ENCODE measurements at regions not wholly inside any gene's neighbourhood (a gene's known extent, or its start where the extent isn't known, plus 50 kb on each side); places are given as distances from the start of the nearest gene placed in this dataset.

- no peaks in the 10 kb centered on the region for H3K79me2 ChIP-seq (ENCODE audit: insufficient read depth, low read length)
- intact Hi-C loops (cut with micrococcal nuclease; ENCODE audit: unreplicated experiment) (no loop called here), in situ Hi-C loops (cut with HindIII; ENCODE audit: extremely low pct_ligation_motif_present, low pct_unique_long_range_greater_than_20kb) (no loop called here)
- no TSS peak for BruUV-seq (replicated peaks)
- H3K9me3 ChIP-seq (ENCODE audit: low read length): no peaks in the 10 kb centered on the region
- POLR2A ChIA-PET: no interaction called here
- CTCF ChIA-PET (ENCODE audit: low intra/inter-chr PET ratio, low total read pairs): no interaction called here
- WGBS (ENCODE audit: low lambda C conversion rate): 0% methylated on average over 6 of the region's 6 CpGs
- H2AFZ ChIP-seq (ENCODE audit: low read length): no peak overlapping the region
- FAIRE-seq (no peak), ATAC-seq (no peak), DNase-seq (ENCODE audit: low spot score) (no peak)
- no peaks in the 10 kb centered on the region; the same call in 1 of the 2 replicates for H4K20me1 ChIP-seq (ENCODE audit: insufficient read depth, low read length)
- no peak overlapping the region for H3K27ac ChIP-seq (ENCODE audit: extremely low read length, insufficient read depth, low read length)
- no peaks in the 10 kb centered on the region for H3K36me3 ChIP-seq (replicated peaks in 1 of 2; ENCODE audit: control insufficient read depth in 1 of 2, insufficient read depth in 2 of 2, low read length in 2 of 2)
- no peak overlapping the region for H3K4me3 ChIP-seq (replicated peaks in 1 of 3; ENCODE audit: insufficient read depth in 1 of 3, low read depth in 2 of 3, low read length in 3 of 3)
- H3K4me1 ChIP-seq (ENCODE audit: insufficient read depth, low read length): no peaks in the 10 kb centered on the region
- peaks cover 28 to 90% of the 10 kb centered on the region in 2 experiments for H3K27me3 ChIP-seq (ENCODE audit: control insufficient read depth in 1 of 2, insufficient read depth in 2 of 2, low read length in 2 of 2)
- H3K4me2 ChIP-seq (ENCODE audit: low read depth, low read length): no peak overlapping the region
- H3K9ac ChIP-seq (ENCODE audit: insufficient read depth, low read depth, low read length): no peak overlapping the region
- TF ChIP-seq ZNF780A (CRISPR knock-in tag; IDR thresholded peaks at IDR 0.05) (no peak), MTERF4 (CRISPR knock-in tag; IDR thresholded peaks at IDR 0.05) (no peak), SOX6 (IDR thresholded peaks at IDR 0.05) (no peak), SOX6 (CRISPR knock-in tag; IDR thresholded peaks at IDR 0.05) (no peak), ZNF225 (CRISPR knock-in tag; IDR thresholded peaks at IDR 0.05) (no peak), MEF2D (CRISPR knock-in tag; IDR thresholded peaks at IDR 0.05) (no peak), TSC22D2 (CRISPR knock-in tag; IDR thresholded peaks at IDR 0.05; ENCODE audit: borderline replicate concordance) (no peak), ZNF841 (CRISPR knock-in tag; IDR thresholded peaks at IDR 0.05; ENCODE audit: borderline replicate concordance) (no peak), NR2F1 (CRISPR knock-in tag; IDR thresholded peaks at IDR 0.05) (no peak), BRD4 (CRISPR knock-in tag; IDR thresholded peaks at IDR 0.05) (no peak), ZNF143 (CRISPR knock-in tag; IDR thresholded peaks at IDR 0.05) (no peak), SNAPC5 (CRISPR knock-in tag; IDR thresholded peaks at IDR 0.05; ENCODE audit: borderline replicate concordance) (no peak), KLF11 (CRISPR knock-in tag; IDR thresholded peaks at IDR 0.05) (no peak), ADNP (CRISPR knock-in tag; IDR thresholded peaks at IDR 0.05) (no peak), SP1 (IDR thresholded peaks at IDR 0.05) (no peak), SP1 (CRISPR knock-in tag; IDR thresholded peaks at IDR 0.05) (no peak), ZBED4 (CRISPR knock-in tag; IDR thresholded peaks at IDR 0.05; ENCODE audit: borderline replicate concordance) (no peak), ZNF768 (CRISPR knock-in tag; IDR thresholded peaks at IDR 0.05) (no peak)
These were observed 72.6 kb downstream of the RBFOX3 start for GRCh38 chr17:79538291-79538690.

All from HepG2 (cell line).